Astrocyte (in vitro differentiated cells and primary cell): ENCODE measurements at regions not wholly inside any gene's neighbourhood (a gene's known extent, or its start where the extent isn't known, plus 50 kb on each side); places are given as distances from the start of the nearest gene placed in this dataset.

ENCODE experiments used
- DNase-seq: peaks from one replicate; pipeline ENCODE4 v3.0.0-alpha.2; 2010; ENCODE audit warnings: low read depth
- FAIRE-seq: peaks from 2 replicates; lab custom pipeline; 2011; peaks lifted over from hg19 to GRCh38; lab: Jason Lieb, UNC
- H2AFZ ChIP-seq: 2 replicates; pipeline ENCODE4 v1.6.0; 2012; ENCODE audit warnings: low read depth, low read length, inconsistent platforms
- H3K27ac ChIP-seq: 2 replicates; pipeline ENCODE4 v1.5.1; 2011; ENCODE audit warnings: low read depth, low read length, inconsistent platforms
- H3K27me3 ChIP-seq: 2 replicates; pipeline ENCODE4 v1.6.0; 2011; ENCODE audit warnings: low read length, inconsistent platforms; ENCODE audit not compliant: insufficient read depth
- H3K36me3 ChIP-seq: 2 replicates; pipeline ENCODE4 v1.5.1; 2011; ENCODE audit warnings: low read length, inconsistent platforms; ENCODE audit not compliant: insufficient read depth
- H3K4me1 ChIP-seq: 2 replicates; pipeline ENCODE4 v1.5.1; 2011; ENCODE audit warnings: low read length, inconsistent platforms; ENCODE audit not compliant: insufficient read depth
- H3K4me2 ChIP-seq: 2 replicates; pipeline ENCODE4 v1.6.0; 2012; ENCODE audit warnings: low read length, inconsistent platforms
- H3K4me3 ChIP-seq: 2 replicates; pipeline ENCODE4 v1.5.1; 2011; ENCODE audit warnings: low read depth, mild to moderate bottlenecking, low read length, inconsistent platforms; ENCODE audit not compliant: insufficient read depth
- H3K79me2 ChIP-seq: 2 replicates; pipeline ENCODE4 v1.6.0; 2012; ENCODE audit warnings: mild to moderate bottlenecking, low read length, inconsistent platforms; ENCODE audit not compliant: insufficient read depth
- H3K9ac ChIP-seq: 2 replicates; pipeline ENCODE4 v1.6.0; 2012; ENCODE audit warnings: mild to moderate bottlenecking, low read length, inconsistent platforms
- H3K9me3 ChIP-seq: 2 replicates; pipeline ENCODE4 v1.5.1; 2012; ENCODE audit warnings: low read depth, mild to moderate bottlenecking, low read length, inconsistent platforms; ENCODE audit not compliant: insufficient read depth
- H4K20me1 ChIP-seq: 2 replicates; pipeline ENCODE4 v1.6.0; 2012; ENCODE audit warnings: low read length, inconsistent platforms; ENCODE audit not compliant: insufficient read depth
- H3K27ac Mint-ChIP-seq: one replicate; pipeline ENCODE4 v1.8.0; 2021; ENCODE audit warnings: mild to moderate bottlenecking, mixed read lengths; ENCODE audit not compliant: unreplicated experiment
- H3K27me3 Mint-ChIP-seq: one replicate; pipeline ENCODE4 v1.8.0; 2021; ENCODE audit warnings: low read depth, mixed read lengths; ENCODE audit not compliant: unreplicated experiment
- H3K36me3 Mint-ChIP-seq: one replicate; pipeline ENCODE4 v1.8.0; 2021; ENCODE audit warnings: low read depth, mixed read lengths; ENCODE audit not compliant: unreplicated experiment
- H3K4me1 Mint-ChIP-seq: one replicate; pipeline ENCODE4 v1.8.0; 2021; ENCODE audit warnings: low read depth, mixed read lengths; ENCODE audit not compliant: unreplicated experiment
- H3K4me3 Mint-ChIP-seq: one replicate; pipeline ENCODE4 v1.8.0; 2021; ENCODE audit warnings: mild to moderate bottlenecking, moderate library complexity, mixed read lengths; ENCODE audit not compliant: unreplicated experiment
- H3K9me3 Mint-ChIP-seq: one replicate; pipeline ENCODE4 v1.8.0; 2021; ENCODE audit warnings: mild to moderate bottlenecking, mixed read lengths; ENCODE audit not compliant: unreplicated experiment
- CTCF ChIP-seq: IDR thresholded peaks from 2 replicates; pipeline ENCODE4 v1.5.1; 2011; ENCODE audit warnings: low read depth, mild to moderate bottlenecking, inconsistent platforms, low read length, moderate library complexity; ENCODE audit not compliant: insufficient read depth
- EZH2 ChIP-seq: IDR thresholded peaks from 2 replicates; pipeline ENCODE4 v1.6.1; 2012; ENCODE audit warnings: mild to moderate bottlenecking, low read length, inconsistent platforms; ENCODE audit not compliant: insufficient read depth

- TF ChIP-seq EZH2 (no peak), CTCF (no peak)
- H3K4me1 ChIP-seq = no peaks in the 10 kb centered on the region
- H2AFZ ChIP-seq = no peak overlapping the region
- H3K27me3 Mint-ChIP-seq = no peaks in the 10 kb centered on the region
- no peaks in the 10 kb centered on the region for H3K36me3 Mint-ChIP-seq
- H3K27ac Mint-ChIP-seq = no peak overlapping the region
- H3K36me3 ChIP-seq = no peaks in the 10 kb centered on the region
- DNase-seq (no peak), FAIRE-seq (no peak)
- no peak overlapping the region for H3K4me3 Mint-ChIP-seq
- no peak overlapping the region for H3K4me2 ChIP-seq
- H3K79me2 ChIP-seq = no peaks in the 10 kb centered on the region
- H3K4me1 Mint-ChIP-seq = peaks cover 2% of the 10 kb centered on the region
- H3K9ac ChIP-seq = no peak overlapping the region
- no peaks in the 10 kb centered on the region for H3K9me3 Mint-ChIP-seq
- no peaks in the 10 kb centered on the region for H3K9me3 ChIP-seq
- H3K27ac ChIP-seq = no peak overlapping the region
- no peaks in the 10 kb centered on the region for H3K27me3 ChIP-seq
- no peaks in the 10 kb centered on the region for H4K20me1 ChIP-seq
- no peak overlapping the region for H3K4me3 ChIP-seq
These were observed 360.3 kb downstream of the FBXO15 start for GRCh38 chr18:73787316-73787715.

GRCh38 chr18:73785300-73785699 is 362.3 kb downstream of the FBXO15 start:
- H3K9me3 Mint-ChIP-seq = no peaks in the 10 kb centered on the region
- DNase-seq = peak; percentile 53

More at GRCh38 chr18:73785300-73785699, 362.3 kb downstream of the FBXO15 start:
- H3K4me3 ChIP-seq = no peak overlapping the region
- H3K4me1 ChIP-seq = no peaks in the 10 kb centered on the region
- H3K27ac Mint-ChIP-seq = no peak overlapping the region
- peaks cover 2% of the 10 kb centered on the region for H3K4me1 Mint-ChIP-seq
- FAIRE-seq = no peak
- H4K20me1 ChIP-seq = no peaks in the 10 kb centered on the region
- H3K27me3 ChIP-seq = no peaks in the 10 kb centered on the region
- no peaks in the 10 kb centered on the region for H3K79me2 ChIP-seq
- no peak overlapping the region for H3K4me3 Mint-ChIP-seq
- no peaks in the 10 kb centered on the region for H3K9me3 ChIP-seq
- no peaks in the 10 kb centered on the region for H3K36me3 ChIP-seq
- no peaks in the 10 kb centered on the region for H3K27me3 Mint-ChIP-seq
- no peak overlapping the region for H2AFZ ChIP-seq
- no peak overlapping the region for H3K9ac ChIP-seq
- H3K27ac ChIP-seq = no peak overlapping the region
- no peak overlapping the region for H3K4me2 ChIP-seq
- TF ChIP-seq EZH2 = no peak
- TF ChIP-seq CTCF = no peak
- no peaks in the 10 kb centered on the region for H3K36me3 Mint-ChIP-seq
